SK-N-SH treated with all-trans-retinoic acid at 6 μM for 48 hours (cell line): ENCODE measurements at regions not wholly inside any gene's neighbourhood (a gene's known extent, or its start where the extent isn't known, plus 50 kb on each side); places are given as distances from the start of the nearest gene placed in this dataset.

Experiments
- ESRRG ChIP-seq: fragments of 250-450 bp; sonication (Bioruptor Pico); IDR thresholded peaks from 2 replicates; pipeline ENCODE4 v1.6.1; 2021; ENCODE audit warnings: mild to moderate bottlenecking
- POU6F1 ChIP-seq: fragments of 250-450 bp; sonication (Bioruptor Pico); IDR thresholded peaks from 2 replicates; pipeline ENCODE4 v1.8.0; 2021; ENCODE audit warnings: low read depth, mild to moderate bottlenecking, moderate library complexity, borderline replicate concordance
- RARB ChIP-seq: fragments of 250-450 bp; sonication (Bioruptor Pico); IDR thresholded peaks from 2 replicates; pipeline ENCODE4 v1.8.0; 2021; ENCODE audit warnings: mild to moderate bottlenecking, moderate library complexity
- TSHZ2 ChIP-seq: fragments of 250-450 bp; sonication (Bioruptor Pico); IDR thresholded peaks from 2 replicates; pipeline ENCODE4 v1.5.0; 2020; ENCODE audit warnings: mild to moderate bottlenecking, moderate library complexity
- ZFP30 ChIP-seq: fragments of 450-650 bp; formaldehyde crosslinking; IDR thresholded peaks from 2 replicates; pipeline ENCODE4 v1.5.0; 2022; ENCODE audit warnings: mild to moderate bottlenecking, moderate library complexity
- TF ChIP-seq, protein P1 (sequence below): fragments of 250-450 bp; sonication (Bioruptor Pico); IDR thresholded peaks from 2 replicates; pipeline ENCODE4 v1.5.1; 2021; ENCODE audit warnings: mild to moderate bottlenecking, moderate library complexity

GRCh38 chr2:156132130-156132529, 200.4 kb downstream of the NR4A2 start:
- TF ChIP-seq ESRRG (CRISPR knock-in tag) (no peak), RARB (CRISPR knock-in tag) (no peak), POU6F1 (CRISPR knock-in tag) (no peak), TSHZ2 (no peak), ZFP30 (no peak)
- TF ChIP-seq, protein P1, sequence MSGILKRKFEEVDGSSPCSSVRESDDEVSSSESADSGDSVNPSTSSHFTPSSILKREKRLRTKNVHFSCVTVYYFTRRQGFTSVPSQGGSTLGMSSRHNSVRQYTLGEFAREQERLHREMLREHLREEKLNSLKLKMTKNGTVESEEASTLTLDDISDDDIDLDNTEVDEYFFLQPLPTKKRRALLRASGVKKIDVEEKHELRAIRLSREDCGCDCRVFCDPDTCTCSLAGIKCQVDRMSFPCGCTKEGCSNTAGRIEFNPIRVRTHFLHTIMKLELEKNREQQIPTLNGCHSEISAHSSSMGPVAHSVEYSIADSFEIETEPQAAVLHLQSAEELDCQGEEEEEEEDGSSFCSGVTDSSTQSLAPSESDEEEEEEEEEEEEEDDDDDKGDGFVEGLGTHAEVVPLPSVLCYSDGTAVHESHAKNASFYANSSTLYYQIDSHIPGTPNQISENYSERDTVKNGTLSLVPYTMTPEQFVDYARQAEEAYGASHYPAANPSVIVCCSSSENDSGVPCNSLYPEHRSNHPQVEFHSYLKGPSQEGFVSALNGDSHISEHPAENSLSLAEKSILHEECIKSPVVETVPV (CRISPR knock-in tag), result no peak
